OCI-LY3 (cell line): ENCODE measurements at regions not wholly inside any gene's neighbourhood (a gene's known extent, or its start where the extent isn't known, plus 50 kb on each side); places are given as distances from the start of the nearest gene placed in this dataset.

Experiments used
- H2AFZ ChIP-seq: fragments of 200-600, 300-600 bp; shearing (Covaris generic); 2 replicates; pipeline ENCODE4 v1.6.0; 2014; ENCODE audit warnings: antibody characterized with exemption, low read depth, low read length
- H3K27ac ChIP-seq: fragments of 200-600, 300-600 bp; sonication (generic); 2 replicates; pipeline ENCODE4 v1.5.1; 2014; ENCODE audit warnings: mild to moderate bottlenecking, low read length, moderate library complexity, mixed read lengths
- H3K27me3 ChIP-seq: fragments of 200-600, 300-600 bp; sonication (generic); 2 replicates; pipeline ENCODE4 v1.6.1; 2014; ENCODE audit warnings: low read depth, low read length, mixed read lengths
- H3K36me3 ChIP-seq: fragments of 200-600, 300-600 bp; sonication (generic); replicated peaks from 2 replicates; pipeline ENCODE3; 2014; ENCODE audit warnings: low read depth, low read length, mixed read lengths
- H3K4me1 ChIP-seq: fragments of 300-600, 200-600 bp; sonication (generic); 2 replicates; pipeline ENCODE4 v1.6.1; 2014; ENCODE audit warnings: low read length, mixed read lengths
- H3K4me2 ChIP-seq: fragments of 200-600, 300-600 bp; sonication (generic); 2 replicates; pipeline ENCODE4 v1.6.1; 2014; ENCODE audit warnings: low read length, mixed read lengths
- H3K4me3 ChIP-seq: fragments of 300-600, 200-600 bp; sonication (generic); 2 replicates; pipeline ENCODE4 v1.5.1; 2014; ENCODE audit warnings: antibody characterized with exemption, mild to moderate bottlenecking, low read length, moderate library complexity
- H3K79me2 ChIP-seq: fragments of 300-600, 200-600 bp; shearing (Covaris generic); 2 replicates; pipeline ENCODE4 v1.6.1; 2014; ENCODE audit warnings: mild to moderate bottlenecking, low read length, mixed read lengths
- H3K9ac ChIP-seq: fragments of 300-600, 200-600 bp; shearing (Covaris generic); 2 replicates; pipeline ENCODE4 v1.6.0; 2014; ENCODE audit warnings: mild to moderate bottlenecking, low read length, moderate library complexity
- H3K9me3 ChIP-seq: fragments of 200-600, 300-600 bp; shearing (Covaris generic); 2 replicates; pipeline ENCODE4 v1.6.1; 2014; ENCODE audit warnings: low read length, mixed read lengths; ENCODE audit not compliant: insufficient read depth
- H4K20me1 ChIP-seq: fragments of 200-600, 300-600 bp; sonication (generic); 2 replicates; pipeline ENCODE4 v1.6.1; 2016; ENCODE audit warnings: low read length, mixed read lengths; ENCODE audit not compliant: insufficient read depth
- CTCF ChIP-seq: fragments of 200-600, 300-600 bp; sonication (generic); IDR thresholded peaks from 2 replicates; pipeline ENCODE4 v1.5.1; 2014; ENCODE audit warnings: antibody characterized with exemption, low read length, low read depth
- EZH2phosphoT487 ChIP-seq: fragments of 200-600 bp; shearing (Covaris generic); IDR thresholded peaks from 2 replicates; pipeline ENCODE4 v1.6.1; 2018; ENCODE audit warnings: antibody characterized with exemption, mixed run types, low read depth

DNA sequence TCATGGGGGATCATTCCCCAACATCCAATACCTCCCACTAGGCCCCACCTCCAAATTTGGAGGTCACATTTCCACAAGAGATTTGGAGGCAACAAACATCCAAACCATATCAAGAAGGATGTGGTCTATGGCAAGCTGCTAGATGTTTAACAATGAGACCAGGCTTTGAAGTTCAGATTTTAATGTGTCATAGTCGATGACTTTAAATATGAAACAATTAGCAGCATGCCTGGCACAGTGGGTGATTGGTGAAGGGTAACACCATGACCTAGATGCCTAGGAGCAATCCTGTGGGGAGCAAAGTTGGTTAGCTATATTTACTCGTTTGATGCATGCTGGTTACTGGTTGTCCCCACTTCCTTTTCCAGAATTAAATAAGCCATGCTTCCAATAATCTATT is 356.4 kb upstream of the VWC2 start:
- TF ChIP-seq EZH2phosphoT487 = no peak
- TF ChIP-seq CTCF = no peak
- Histone ChIP-seq H3K9me3 (no peaks in the 10 kb centered on the region), H3K4me3 (no peak overlapping the region)

GRCh38 chr7:49418963-49419362 is 354.5 kb upstream of the VWC2 start:
- TF ChIP-seq EZH2phosphoT487 (no peak), CTCF (no peak)
- Histone ChIP-seq H4K20me1 (no peaks in the 10 kb centered on the region), H3K9ac (no peak overlapping the region), H3K79me2 (no peaks in the 10 kb centered on the region), H3K36me3 (no peaks in the 10 kb centered on the region), H3K4me3 (no peak overlapping the region), H3K4me2 (no peak overlapping the region), H3K27me3 (no peaks in the 10 kb centered on the region), H3K9me3 (no peaks in the 10 kb centered on the region), H3K4me1 (no peaks in the 10 kb centered on the region), H2AFZ (no peak overlapping the region), H3K27ac (no peak overlapping the region)

More for the DNA sequence above, 356.4 kb upstream of the VWC2 start:
- no peaks in the 10 kb centered on the region for H3K36me3 ChIP-seq
- no peak overlapping the region for H3K4me2 ChIP-seq
- H4K20me1 ChIP-seq = no peaks in the 10 kb centered on the region
- no peaks in the 10 kb centered on the region for H3K79me2 ChIP-seq
- H3K27me3 ChIP-seq = no peaks in the 10 kb centered on the region
- H3K27ac ChIP-seq = no peak overlapping the region
- H3K4me1 ChIP-seq = no peaks in the 10 kb centered on the region
- no peak overlapping the region for H2AFZ ChIP-seq
- H3K9ac ChIP-seq = no peak overlapping the region

DNA sequence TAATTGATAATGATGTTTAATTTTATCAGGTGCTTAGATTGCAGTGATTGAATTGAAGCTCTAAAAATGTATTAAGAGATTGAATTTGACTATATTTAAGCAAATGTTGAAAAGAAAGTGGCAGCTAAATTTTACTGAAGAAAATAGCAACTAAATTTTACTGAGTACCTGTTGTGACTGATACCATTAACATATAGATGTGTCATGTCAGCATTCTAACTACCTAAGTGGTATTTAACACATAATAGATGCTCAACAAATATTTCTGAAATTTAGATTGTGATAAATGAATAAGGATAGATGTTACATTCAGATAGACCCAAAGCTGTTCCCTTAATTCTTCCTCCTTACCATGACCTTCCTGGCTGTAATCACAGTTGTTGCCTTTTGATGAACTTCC is 350.9 kb upstream of the VWC2 start:
- no peaks in the 10 kb centered on the region for H3K36me3 ChIP-seq
- no peaks in the 10 kb centered on the region for H3K27me3 ChIP-seq
- no peak overlapping the region for H3K9ac ChIP-seq
- TF ChIP-seq EZH2phosphoT487 (no peak), CTCF (no peak)
- no peak overlapping the region for H3K4me3 ChIP-seq
- no peaks in the 10 kb centered on the region for H3K9me3 ChIP-seq
- no peaks in the 10 kb centered on the region for H4K20me1 ChIP-seq
- no peaks in the 10 kb centered on the region for H3K79me2 ChIP-seq
- no peak overlapping the region for H3K4me2 ChIP-seq
- no peak overlapping the region for H3K27ac ChIP-seq
- no peak overlapping the region for H2AFZ ChIP-seq
- H3K4me1 ChIP-seq = no peaks in the 10 kb centered on the region

DNA sequence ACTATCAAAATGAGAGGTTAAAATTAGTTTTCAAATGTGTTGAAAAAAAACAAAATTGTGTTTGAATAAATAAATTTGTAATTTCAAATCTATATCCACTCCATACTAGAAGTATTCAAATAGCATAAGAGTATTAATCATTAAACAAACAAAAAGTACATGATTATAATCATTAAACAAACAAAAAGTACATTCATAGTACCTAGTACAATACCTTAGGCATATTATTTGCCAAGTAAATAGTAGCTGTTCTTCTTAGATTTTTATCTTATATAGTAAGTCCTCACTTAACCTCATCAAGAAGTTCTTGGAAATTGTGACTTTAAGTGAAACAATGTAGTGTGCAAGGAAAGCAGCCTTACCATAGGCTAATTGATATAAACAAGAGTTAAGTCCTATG is 349.3 kb upstream of the VWC2 start:
- H3K4me2 ChIP-seq = no peak overlapping the region
- no peak overlapping the region for H2AFZ ChIP-seq

More for the DNA sequence above, 349.3 kb upstream of the VWC2 start:
- H3K27ac ChIP-seq = no peak overlapping the region
- H3K4me1 ChIP-seq = no peaks in the 10 kb centered on the region
- H3K4me3 ChIP-seq = no peak overlapping the region
- TF ChIP-seq EZH2phosphoT487 (no peak), CTCF (no peak)
- H4K20me1 ChIP-seq = no peaks in the 10 kb centered on the region
- no peak overlapping the region for H3K9ac ChIP-seq
- H3K79me2 ChIP-seq = no peaks in the 10 kb centered on the region
- H3K27me3 ChIP-seq = no peaks in the 10 kb centered on the region
- H3K9me3 ChIP-seq = no peaks in the 10 kb centered on the region
- no peaks in the 10 kb centered on the region for H3K36me3 ChIP-seq
